Smooth muscle cell (in vitro differentiated cells): ENCODE measurements at regions not wholly inside any gene's neighbourhood (a gene's known extent, or its start where the extent isn't known, plus 50 kb on each side); places are given as distances from the start of the nearest gene placed in this dataset.
A peak's percentile ranks its signal among the peaks of the same experiment; 100 is the strongest.

Source experiments
- DNase-seq: peaks from one replicate; lab custom pipeline; 2025; ENCODE audit not compliant: unreplicated experiment; lab: John Stamatoyannopoulos, UW
- H2AFZ ChIP-seq: fragments of 200-600 bp; sonication (generic); 2 replicates; pipeline ENCODE4 v1.6.0; 2016; ENCODE audit warnings: antibody characterized with exemption, low read depth, mild to moderate bottlenecking
- H3F3A ChIP-seq: fragments of 200-600 bp; sonication (generic); 2 replicates; pipeline ENCODE4 v1.6.0; 2017; ENCODE audit warnings: antibody characterized with exemption, low read depth
- H3K27ac ChIP-seq: fragments of 200-600 bp; sonication (generic); 2 replicates; pipeline ENCODE4 v1.5.1; 2016; ENCODE audit warnings: low read depth, mild to moderate bottlenecking
- H3K27me3 ChIP-seq: fragments of 200-600 bp; sonication (generic); 2 replicates; pipeline ENCODE4 v1.6.1; 2016; ENCODE audit warnings: low read depth, mild to moderate bottlenecking
- H3K36me3 ChIP-seq: fragments of 200-600 bp; sonication (generic); 2 replicates; pipeline ENCODE4 v1.5.1; 2016; ENCODE audit warnings: low read depth
- H3K4me1 ChIP-seq: fragments of 200-600 bp; sonication (generic); 2 replicates; pipeline ENCODE4 v1.5.1; 2016; ENCODE audit warnings: low read depth
- H3K4me2 ChIP-seq: fragments of 200-600 bp; sonication (generic); 2 replicates; pipeline ENCODE4 v1.6.0; 2016; ENCODE audit warnings: mild to moderate bottlenecking
- H3K4me3 ChIP-seq: fragments of 200-600 bp; sonication (generic); 2 replicates; pipeline ENCODE4 v1.5.1; 2016; ENCODE audit warnings: mild to moderate bottlenecking
- H3K79me2 ChIP-seq: fragments of 200-600 bp; sonication (generic); 2 replicates; pipeline ENCODE4 v1.6.0; 2016; ENCODE audit warnings: low read depth, mild to moderate bottlenecking
- H3K9ac ChIP-seq: fragments of 200-600 bp; sonication (generic); 2 replicates; pipeline ENCODE4 v1.6.0; 2016; ENCODE audit warnings: low read depth
- H3K9me3 ChIP-seq: fragments of 200-600 bp; sonication (generic); replicated peaks from 2 replicates; pipeline ENCODE4 v1.5.1; 2016; ENCODE audit warnings: low read depth
- H4K20me1 ChIP-seq: fragments of 200-600 bp; sonication (generic); 2 replicates; pipeline ENCODE4 v1.6.0; 2016; ENCODE audit warnings: low read depth
- WGBS: methylation state at CpG from one replicate; pipeline ENCODE4 v1.1.7; 2016; ENCODE audit warnings: low lambda C conversion rate; 5-methylcytosine and 5-hydroxymethylcytosine counted together
- TF ChIP-seq, protein P1 (sequence below): fragments of 200-600 bp; sonication (generic); IDR thresholded peaks from 2 replicates; pipeline ENCODE4 v1.5.1; 2017; ENCODE audit warnings: borderline replicate concordance, mild to moderate bottlenecking, antibody characterized with exemption; ENCODE audit not compliant: insufficient read depth, poor library complexity, severe bottlenecking

DNA sequence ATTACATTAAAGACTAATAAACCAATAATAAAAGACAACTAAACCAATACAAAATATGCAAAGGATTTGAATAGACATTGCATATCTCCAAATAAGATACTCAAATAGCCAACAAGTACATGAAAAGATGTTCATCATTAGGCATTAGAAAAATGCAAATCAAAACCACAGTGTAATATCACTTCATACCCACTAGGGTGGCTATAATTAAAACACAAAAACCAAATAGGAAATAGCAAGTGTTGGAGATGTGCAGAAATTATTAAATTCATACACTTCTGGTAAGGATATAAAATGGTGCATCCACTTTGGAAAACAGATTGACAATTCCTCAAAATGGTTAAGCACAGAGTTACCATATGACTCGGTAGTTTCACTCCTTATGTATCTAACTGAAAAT is 860.8 kb upstream of the DIAPH2 start:
- H3K79me2 ChIP-seq: no peaks in the 10 kb centered on the region

DNA sequence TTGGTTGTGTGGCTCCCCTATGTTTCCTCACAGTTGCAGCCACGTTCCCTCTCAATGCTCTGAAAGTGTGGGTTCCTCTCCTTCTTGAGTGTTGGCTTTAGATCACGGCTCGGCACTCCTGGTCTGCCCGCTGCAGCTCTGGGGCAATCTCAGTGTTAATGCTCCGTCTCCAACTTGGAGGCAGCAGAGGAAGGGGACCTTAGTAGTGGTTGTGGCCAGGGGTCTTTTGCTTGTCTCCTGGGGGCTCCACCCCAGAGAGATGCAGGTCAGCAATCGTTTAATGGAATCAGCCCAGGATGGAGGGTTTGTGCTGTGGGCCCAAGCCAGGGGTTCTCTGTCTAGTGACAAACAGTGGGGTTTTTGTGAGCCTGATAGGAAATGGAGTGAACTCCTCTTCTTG is 849.4 kb upstream of the DIAPH2 start:
- Histone ChIP-seq H3K4me2 (no peak overlapping the region), H3K36me3 (no peaks in the 10 kb centered on the region), H3K9me3 (no peaks in the 10 kb centered on the region), H3K79me2 (no peaks in the 10 kb centered on the region), H3F3A (no peaks in the 10 kb centered on the region), H3K27me3 (no peaks in the 10 kb centered on the region), H3K4me1 (no peaks in the 10 kb centered on the region), H4K20me1 (no peaks in the 10 kb centered on the region), H3K27ac (no peak overlapping the region), H3K4me3 (no peak overlapping the region), H3K9ac (no peak overlapping the region), H2AFZ (no peak overlapping the region)
- WGBS: 86% methylated on average over 6 of the region's 6 CpGs
- DNase-seq: no peak
- TF ChIP-seq, protein P1, sequence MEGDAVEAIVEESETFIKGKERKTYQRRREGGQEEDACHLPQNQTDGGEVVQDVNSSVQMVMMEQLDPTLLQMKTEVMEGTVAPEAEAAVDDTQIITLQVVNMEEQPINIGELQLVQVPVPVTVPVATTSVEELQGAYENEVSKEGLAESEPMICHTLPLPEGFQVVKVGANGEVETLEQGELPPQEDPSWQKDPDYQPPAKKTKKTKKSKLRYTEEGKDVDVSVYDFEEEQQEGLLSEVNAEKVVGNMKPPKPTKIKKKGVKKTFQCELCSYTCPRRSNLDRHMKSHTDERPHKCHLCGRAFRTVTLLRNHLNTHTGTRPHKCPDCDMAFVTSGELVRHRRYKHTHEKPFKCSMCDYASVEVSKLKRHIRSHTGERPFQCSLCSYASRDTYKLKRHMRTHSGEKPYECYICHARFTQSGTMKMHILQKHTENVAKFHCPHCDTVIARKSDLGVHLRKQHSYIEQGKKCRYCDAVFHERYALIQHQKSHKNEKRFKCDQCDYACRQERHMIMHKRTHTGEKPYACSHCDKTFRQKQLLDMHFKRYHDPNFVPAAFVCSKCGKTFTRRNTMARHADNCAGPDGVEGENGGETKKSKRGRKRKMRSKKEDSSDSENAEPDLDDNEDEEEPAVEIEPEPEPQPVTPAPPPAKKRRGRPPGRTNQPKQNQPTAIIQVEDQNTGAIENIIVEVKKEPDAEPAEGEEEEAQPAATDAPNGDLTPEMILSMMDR: no peak

More for the DNA sequence above, 860.8 kb upstream of the DIAPH2 start:
- Histone ChIP-seq H3F3A (no peaks in the 10 kb centered on the region), H3K4me3 (no peak overlapping the region), H2AFZ (no peak overlapping the region), H3K9me3 (no peaks in the 10 kb centered on the region), H3K4me2 (no peak overlapping the region), H3K36me3 (no peaks in the 10 kb centered on the region), H4K20me1 (no peaks in the 10 kb centered on the region), H3K4me1 (no peaks in the 10 kb centered on the region), H3K27me3 (no peaks in the 10 kb centered on the region), H3K9ac (no peak overlapping the region), H3K27ac (no peak overlapping the region)
- WGBS: 85% methylated on average over 1 of the region's 1 CpG
- TF ChIP-seq, protein P1: no peak
- DNase-seq: no peak

DNA sequence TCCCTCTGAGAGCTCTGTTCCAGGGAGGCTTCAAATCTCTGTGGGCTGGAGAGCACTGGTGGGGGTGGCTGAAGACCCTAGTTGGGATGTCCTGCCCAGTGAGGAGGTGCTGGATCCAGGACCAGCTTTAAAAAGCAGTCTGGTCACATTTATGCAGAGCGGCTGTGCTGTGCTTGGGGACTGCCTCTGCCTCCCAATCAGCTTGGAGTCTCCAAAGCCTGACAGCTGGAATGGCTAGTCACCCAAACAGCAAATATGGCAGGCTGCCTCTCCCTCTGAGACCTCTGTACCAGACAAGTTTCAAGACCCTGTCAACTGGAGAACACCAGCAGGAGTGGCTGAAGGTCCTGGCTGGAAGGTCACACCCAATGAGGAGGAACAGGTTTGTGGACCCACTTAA is 848.1 kb upstream of the DIAPH2 start:
- H3K4me3 ChIP-seq: no peak overlapping the region
- no peaks in the 10 kb centered on the region for H3F3A ChIP-seq
- TF ChIP-seq, protein P1: no peak
- DNase-seq: no peak
- no peaks in the 10 kb centered on the region for H3K27me3 ChIP-seq
- no peak overlapping the region for H3K9ac ChIP-seq
- no peak overlapping the region for H3K4me2 ChIP-seq
- 100% methylated on average over 1 of the region's 1 CpG for WGBS
- H3K9me3 ChIP-seq: no peaks in the 10 kb centered on the region
- H3K79me2 ChIP-seq: no peaks in the 10 kb centered on the region
- H3K27ac ChIP-seq: no peak overlapping the region
- no peaks in the 10 kb centered on the region for H3K36me3 ChIP-seq
- H3K4me1 ChIP-seq: no peaks in the 10 kb centered on the region
- H4K20me1 ChIP-seq: no peaks in the 10 kb centered on the region
- H2AFZ ChIP-seq: no peak overlapping the region

DNA sequence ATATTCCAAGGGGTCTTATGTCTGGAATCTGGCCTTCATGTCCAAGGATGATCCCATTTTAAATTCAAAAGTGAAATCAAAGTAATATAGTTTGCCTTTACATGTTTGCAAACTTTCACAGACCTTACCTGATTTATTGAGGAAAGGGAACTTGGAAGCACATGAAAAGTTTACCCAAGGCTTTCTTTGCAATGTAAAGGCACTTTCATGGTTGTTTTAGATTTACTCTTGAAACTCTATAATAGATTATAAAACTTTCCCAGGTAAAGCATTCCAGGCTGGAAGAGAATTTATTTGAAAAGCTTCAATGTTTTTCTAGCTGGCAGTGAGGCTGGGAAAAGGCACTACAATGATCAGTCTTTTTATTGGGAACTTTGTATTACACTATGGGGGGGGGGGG is 842.8 kb upstream of the DIAPH2 start:
- H3K9ac ChIP-seq: no peak overlapping the region
- no peak for DNase-seq
- H3K9me3 ChIP-seq: no peaks in the 10 kb centered on the region
- H3K27ac ChIP-seq: no peak overlapping the region
- H2AFZ ChIP-seq: peak overlapping the region; percentile 11
- H4K20me1 ChIP-seq: no peaks in the 10 kb centered on the region
- H3K4me3 ChIP-seq: no peak overlapping the region
- H3K27me3 ChIP-seq: no peaks in the 10 kb centered on the region
- H3K4me1 ChIP-seq: no peaks in the 10 kb centered on the region
- no peaks in the 10 kb centered on the region for H3F3A ChIP-seq
- peak overlapping the region; percentile 12 for H3K4me2 ChIP-seq
- no peaks in the 10 kb centered on the region for H3K79me2 ChIP-seq
- TF ChIP-seq, protein P1: no peak
- no peaks in the 10 kb centered on the region for H3K36me3 ChIP-seq
